DND-41 (cell line): ENCODE measurements at regions not wholly inside any gene's neighbourhood (a gene's known extent, or its start where the extent isn't known, plus 50 kb on each side); places are given as distances from the start of the nearest gene placed in this dataset.

Experiments used
- ATAC-seq: fragments of 200-7000 bp; cut with Tn5 transposase; 3 replicates; pipeline ENCODE4 v1.9.1; 2021; ENCODE audit warnings: low read depth; ENCODE audit not compliant: insufficient read depth
- DNase-seq: peaks from one replicate; pipeline ENCODE4 v3.0.0-alpha.2; 2020
- H2AFZ ChIP-seq: 2 replicates; pipeline ENCODE4 v1.6.0; 2012; ENCODE audit warnings: low read depth, low read length
- H3K27ac ChIP-seq: 2 replicates; pipeline ENCODE4 v1.5.1; 2012; ENCODE audit warnings: low read length, inconsistent platforms
- H3K27me3 ChIP-seq: fragments of 200-600 bp; sonication (generic); 2 replicates; pipeline ENCODE4 v1.6.0; 2012; ENCODE audit warnings: low read length, mild to moderate bottlenecking, inconsistent platforms; ENCODE audit not compliant: insufficient read depth, poor library complexity
- H3K36me3 ChIP-seq: 2 replicates; pipeline ENCODE4 v1.5.1; 2012; ENCODE audit warnings: low read length, inconsistent platforms; ENCODE audit not compliant: insufficient read depth
- H3K4me1 ChIP-seq: 2 replicates; pipeline ENCODE4 v1.5.1; 2012; ENCODE audit warnings: mild to moderate bottlenecking, low read length; ENCODE audit not compliant: insufficient read depth
- H3K4me2 ChIP-seq: 2 replicates; pipeline ENCODE4 v1.6.0; 2012; ENCODE audit warnings: mild to moderate bottlenecking, moderate library complexity, low read length, inconsistent platforms; ENCODE audit not compliant: insufficient read depth
- H3K4me3 ChIP-seq, 2 experiments: fragments of 200-600 bp in 1 of 2; shearing (Covaris generic) in 1 of 2; 2 replicates each; pipeline ENCODE4 v1.5.1; 2012 to 2016; ENCODE audit warnings: inconsistent platforms in 2 of 2, low read length in 2 of 2, mild to moderate bottlenecking in 2 of 2, low read depth in 1 of 2, moderate library complexity in 1 of 2
- H3K79me2 ChIP-seq: 2 replicates; pipeline ENCODE4 v1.6.0; 2012; ENCODE audit warnings: low read length, inconsistent platforms; ENCODE audit not compliant: insufficient read depth
- H3K9ac ChIP-seq: 2 replicates; pipeline ENCODE4 v1.6.0; 2012; ENCODE audit warnings: low read depth, mild to moderate bottlenecking, inconsistent platforms, low read length, moderate library complexity
- H3K9me3 ChIP-seq: 2 replicates; pipeline ENCODE4 v1.5.1; 2012; ENCODE audit warnings: low read length, moderate library complexity, mild to moderate bottlenecking, inconsistent platforms; ENCODE audit not compliant: insufficient read depth, severe bottlenecking
- H4K20me1 ChIP-seq: 2 replicates; pipeline ENCODE4 v1.6.0; 2012; ENCODE audit warnings: low read length; ENCODE audit not compliant: insufficient read depth
- EZH2 ChIP-seq: IDR thresholded peaks from 3 replicates; pipeline ENCODE4 v1.6.1; 2012; ENCODE audit warnings: borderline replicate concordance, low read depth, mild to moderate bottlenecking, moderate library complexity, low read length, inconsistent platforms; ENCODE audit not compliant: severe bottlenecking
- TF ChIP-seq, protein P1 (sequence below): IDR thresholded peaks from 2 replicates; pipeline ENCODE4 v1.5.1; 2012; ENCODE audit warnings: borderline replicate concordance, low read length, moderate library complexity, mild to moderate bottlenecking; ENCODE audit not compliant: poor library complexity, severe bottlenecking; ENCODE audit errors: extremely low read depth

DNA sequence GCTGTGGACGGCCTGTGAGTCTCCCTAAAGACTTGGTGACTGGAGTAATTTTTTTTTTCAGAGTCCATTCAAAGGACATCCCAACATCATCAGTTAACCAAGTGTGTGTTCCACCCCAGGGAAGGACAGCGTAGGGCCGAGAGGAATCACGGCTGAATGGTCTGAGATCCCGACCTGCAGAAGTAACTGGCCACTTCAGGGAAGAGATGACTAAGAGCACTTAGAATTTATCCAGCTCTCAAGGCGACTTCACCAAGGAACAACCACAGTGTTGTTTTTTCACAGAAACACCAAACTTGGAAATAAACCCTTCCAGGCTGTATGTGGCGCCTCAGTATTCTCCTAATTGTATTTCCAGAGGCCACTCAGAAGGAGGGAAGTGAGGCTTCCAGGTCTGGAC is 231.6 kb downstream of the FNDC1 start:
- TF ChIP-seq, protein P1, sequence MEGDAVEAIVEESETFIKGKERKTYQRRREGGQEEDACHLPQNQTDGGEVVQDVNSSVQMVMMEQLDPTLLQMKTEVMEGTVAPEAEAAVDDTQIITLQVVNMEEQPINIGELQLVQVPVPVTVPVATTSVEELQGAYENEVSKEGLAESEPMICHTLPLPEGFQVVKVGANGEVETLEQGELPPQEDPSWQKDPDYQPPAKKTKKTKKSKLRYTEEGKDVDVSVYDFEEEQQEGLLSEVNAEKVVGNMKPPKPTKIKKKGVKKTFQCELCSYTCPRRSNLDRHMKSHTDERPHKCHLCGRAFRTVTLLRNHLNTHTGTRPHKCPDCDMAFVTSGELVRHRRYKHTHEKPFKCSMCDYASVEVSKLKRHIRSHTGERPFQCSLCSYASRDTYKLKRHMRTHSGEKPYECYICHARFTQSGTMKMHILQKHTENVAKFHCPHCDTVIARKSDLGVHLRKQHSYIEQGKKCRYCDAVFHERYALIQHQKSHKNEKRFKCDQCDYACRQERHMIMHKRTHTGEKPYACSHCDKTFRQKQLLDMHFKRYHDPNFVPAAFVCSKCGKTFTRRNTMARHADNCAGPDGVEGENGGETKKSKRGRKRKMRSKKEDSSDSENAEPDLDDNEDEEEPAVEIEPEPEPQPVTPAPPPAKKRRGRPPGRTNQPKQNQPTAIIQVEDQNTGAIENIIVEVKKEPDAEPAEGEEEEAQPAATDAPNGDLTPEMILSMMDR = no peak
- TF ChIP-seq EZH2 = no peak
- H2AFZ ChIP-seq = no peak overlapping the region
- H3K9me3 ChIP-seq = no peaks in the 10 kb centered on the region
- no peak overlapping the region for H3K9ac ChIP-seq
- H3K36me3 ChIP-seq = no peaks in the 10 kb centered on the region
- no peak overlapping the region for H3K4me2 ChIP-seq
- no peaks in the 10 kb centered on the region for H3K27me3 ChIP-seq
- no peak for DNase-seq
- no peaks in the 10 kb centered on the region for H3K4me1 ChIP-seq
- H3K79me2 ChIP-seq = no peaks in the 10 kb centered on the region
- H4K20me1 ChIP-seq = no peaks in the 10 kb centered on the region
- no peak overlapping the region for H3K27ac ChIP-seq
- H3K4me3 ChIP-seq = no peak overlapping the region
- ATAC-seq = no peak

DNA sequence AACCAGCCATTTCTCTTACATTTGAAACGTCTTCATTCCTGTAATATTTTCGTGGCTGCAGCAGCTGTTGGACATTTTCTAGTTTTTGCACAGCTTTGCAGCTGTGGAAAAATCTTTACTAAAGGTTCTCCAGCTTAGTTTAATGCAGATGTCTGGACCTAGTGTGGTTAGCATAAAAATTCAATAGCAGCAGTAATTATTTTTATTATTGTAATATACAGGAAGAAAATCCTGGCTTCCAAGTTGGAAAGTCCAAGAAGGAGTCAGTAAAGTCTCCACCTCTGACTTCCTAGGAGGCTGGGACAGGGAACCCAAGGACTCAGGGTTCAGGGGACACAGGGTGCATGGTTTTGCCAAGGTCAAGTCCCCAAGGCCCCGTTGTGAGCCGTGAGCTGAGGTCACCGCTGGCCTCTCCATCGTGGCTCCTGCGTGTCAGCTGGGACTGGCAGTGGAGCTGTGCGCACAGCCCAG is 230.6 kb downstream of the FNDC1 start:
- DNase-seq (no peak), ATAC-seq (no peak)
- Histone ChIP-seq H3K4me3 (no peak overlapping the region), H3K4me2 (no peak overlapping the region), H3K79me2 (no peaks in the 10 kb centered on the region), H3K9ac (no peak overlapping the region), H3K36me3 (no peaks in the 10 kb centered on the region), H3K27me3 (no peaks in the 10 kb centered on the region), H3K9me3 (no peaks in the 10 kb centered on the region), H2AFZ (no peak overlapping the region), H3K27ac (no peak overlapping the region), H4K20me1 (no peaks in the 10 kb centered on the region), H3K4me1 (no peaks in the 10 kb centered on the region)
- TF ChIP-seq, protein P1 = no peak
- TF ChIP-seq EZH2 = no peak

DNA sequence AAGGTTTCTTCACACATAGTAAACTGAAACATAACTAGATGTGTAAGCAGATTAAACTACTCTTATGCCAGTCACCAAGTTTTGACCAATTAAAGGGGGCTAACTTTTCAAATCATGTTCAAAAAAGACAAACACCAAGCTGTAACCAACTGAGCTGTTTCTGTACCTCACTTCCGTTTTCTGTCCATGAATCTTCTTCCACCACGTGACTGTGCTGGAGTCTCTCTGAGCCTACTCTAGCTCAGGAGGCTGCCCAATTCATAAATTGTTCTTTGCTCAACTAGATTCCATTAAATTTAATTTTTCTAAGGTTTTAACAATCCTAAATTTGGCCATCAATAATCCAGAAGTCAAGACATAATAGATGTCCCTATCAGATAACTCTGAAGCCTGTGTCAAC is 229.4 kb downstream of the FNDC1 start:
- ATAC-seq (no peak), DNase-seq (no peak)
- TF ChIP-seq, protein P1 = no peak
- TF ChIP-seq EZH2 = no peak
- H3K4me2 ChIP-seq = no peak overlapping the region
- H2AFZ ChIP-seq = no peak overlapping the region
- peaks cover 5% of the 10 kb centered on the region for H3K9me3 ChIP-seq
- H3K36me3 ChIP-seq = no peaks in the 10 kb centered on the region
- no peak overlapping the region for H3K9ac ChIP-seq
- no peak overlapping the region for H3K27ac ChIP-seq
- H3K4me1 ChIP-seq = no peaks in the 10 kb centered on the region
- no peaks in the 10 kb centered on the region for H3K27me3 ChIP-seq
- no peaks in the 10 kb centered on the region for H4K20me1 ChIP-seq
- no peak overlapping the region for H3K4me3 ChIP-seq
- no peaks in the 10 kb centered on the region for H3K79me2 ChIP-seq

DNA sequence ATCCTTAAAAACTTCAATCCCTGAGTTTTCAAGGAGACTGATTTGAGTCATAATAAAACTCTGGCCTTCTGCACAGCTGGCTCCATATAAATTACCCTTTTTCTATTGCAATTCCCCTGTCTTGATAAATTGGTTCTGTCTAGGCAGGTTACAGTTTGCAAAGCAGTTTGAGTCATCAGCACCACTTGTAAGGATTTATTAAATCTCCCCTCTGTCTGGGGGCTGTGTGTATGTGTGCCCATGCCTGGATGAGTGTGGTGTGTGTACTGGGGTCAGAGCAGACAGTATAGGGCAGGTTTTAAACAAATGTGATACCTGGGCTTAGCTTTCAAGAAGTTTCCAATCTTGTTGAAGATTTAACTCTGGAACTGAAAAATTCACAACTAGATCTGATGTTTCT is 228.6 kb downstream of the FNDC1 start:
- Histone ChIP-seq H3K36me3 (no peaks in the 10 kb centered on the region), H3K9me3 (peaks cover 5% of the 10 kb centered on the region), H3K4me3 (no peak overlapping the region), H2AFZ (no peak overlapping the region), H3K4me1 (no peaks in the 10 kb centered on the region), H3K79me2 (no peaks in the 10 kb centered on the region), H3K9ac (no peak overlapping the region), H4K20me1 (no peaks in the 10 kb centered on the region), H3K4me2 (no peak overlapping the region), H3K27ac (no peak overlapping the region), H3K27me3 (no peaks in the 10 kb centered on the region)
- ATAC-seq (no peak), DNase-seq (no peak)
- TF ChIP-seq EZH2 = no peak
- TF ChIP-seq, protein P1 = no peak
